ENCODE measurements at regions not wholly inside any gene's neighbourhood (a gene's known extent, or its start where the extent isn't known, plus 50 kb on each side); places are given as distances from the start of the nearest gene placed in this dataset.

DNA sequence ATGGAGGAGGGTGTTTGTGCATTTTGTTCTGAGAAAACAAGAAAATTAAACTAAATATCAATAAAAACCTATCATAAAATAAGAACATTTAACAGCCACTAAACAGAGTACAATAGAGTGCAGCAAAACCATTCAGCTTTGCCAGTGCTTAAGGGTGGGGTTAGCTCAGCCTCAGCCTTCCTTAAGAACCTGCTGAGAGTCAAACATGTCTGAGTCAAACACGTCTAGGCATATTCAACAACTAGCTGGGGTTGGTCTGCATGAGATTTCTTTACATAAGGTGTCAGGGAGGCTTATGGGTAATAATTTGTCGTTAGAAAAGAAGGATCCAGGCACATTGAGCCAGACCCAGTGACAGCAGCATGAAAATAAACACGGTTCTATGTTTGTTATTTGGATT, 298.2 kb downstream of the SP3 start:
- H3K27ac ChIP-seq (replicated peaks): no peak overlapping the region
- H3K4me3 ChIP-seq (replicated peaks; ENCODE audit: insufficient read depth, low read length): no peak overlapping the region
- TF ChIP-seq POLR2AphosphoS5 (IDR thresholded peaks at IDR 0.05; ENCODE audit: low read depth) (no peak), SPI1 (IDR thresholded peaks at IDR 0.05; ENCODE audit: borderline replicate concordance, low read depth) (no peak), GABPA (IDR thresholded peaks at IDR 0.05; ENCODE audit: low read depth) (no peak)
- TF ChIP-seq, protein P1, sequence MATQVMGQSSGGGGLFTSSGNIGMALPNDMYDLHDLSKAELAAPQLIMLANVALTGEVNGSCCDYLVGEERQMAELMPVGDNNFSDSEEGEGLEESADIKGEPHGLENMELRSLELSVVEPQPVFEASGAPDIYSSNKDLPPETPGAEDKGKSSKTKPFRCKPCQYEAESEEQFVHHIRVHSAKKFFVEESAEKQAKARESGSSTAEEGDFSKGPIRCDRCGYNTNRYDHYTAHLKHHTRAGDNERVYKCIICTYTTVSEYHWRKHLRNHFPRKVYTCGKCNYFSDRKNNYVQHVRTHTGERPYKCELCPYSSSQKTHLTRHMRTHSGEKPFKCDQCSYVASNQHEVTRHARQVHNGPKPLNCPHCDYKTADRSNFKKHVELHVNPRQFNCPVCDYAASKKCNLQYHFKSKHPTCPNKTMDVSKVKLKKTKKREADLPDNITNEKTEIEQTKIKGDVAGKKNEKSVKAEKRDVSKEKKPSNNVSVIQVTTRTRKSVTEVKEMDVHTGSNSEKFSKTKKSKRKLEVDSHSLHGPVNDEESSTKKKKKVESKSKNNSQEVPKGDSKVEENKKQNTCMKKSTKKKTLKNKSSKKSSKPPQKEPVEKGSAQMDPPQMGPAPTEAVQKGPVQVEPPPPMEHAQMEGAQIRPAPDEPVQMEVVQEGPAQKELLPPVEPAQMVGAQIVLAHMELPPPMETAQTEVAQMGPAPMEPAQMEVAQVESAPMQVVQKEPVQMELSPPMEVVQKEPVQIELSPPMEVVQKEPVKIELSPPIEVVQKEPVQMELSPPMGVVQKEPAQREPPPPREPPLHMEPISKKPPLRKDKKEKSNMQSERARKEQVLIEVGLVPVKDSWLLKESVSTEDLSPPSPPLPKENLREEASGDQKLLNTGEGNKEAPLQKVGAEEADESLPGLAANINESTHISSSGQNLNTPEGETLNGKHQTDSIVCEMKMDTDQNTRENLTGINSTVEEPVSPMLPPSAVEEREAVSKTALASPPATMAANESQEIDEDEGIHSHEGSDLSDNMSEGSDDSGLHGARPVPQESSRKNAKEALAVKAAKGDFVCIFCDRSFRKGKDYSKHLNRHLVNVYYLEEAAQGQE (IDR thresholded peaks at IDR 0.05; ENCODE audit: insufficient replicate concordance, low read depth): no peak
- TF ChIP-seq, protein P2, sequence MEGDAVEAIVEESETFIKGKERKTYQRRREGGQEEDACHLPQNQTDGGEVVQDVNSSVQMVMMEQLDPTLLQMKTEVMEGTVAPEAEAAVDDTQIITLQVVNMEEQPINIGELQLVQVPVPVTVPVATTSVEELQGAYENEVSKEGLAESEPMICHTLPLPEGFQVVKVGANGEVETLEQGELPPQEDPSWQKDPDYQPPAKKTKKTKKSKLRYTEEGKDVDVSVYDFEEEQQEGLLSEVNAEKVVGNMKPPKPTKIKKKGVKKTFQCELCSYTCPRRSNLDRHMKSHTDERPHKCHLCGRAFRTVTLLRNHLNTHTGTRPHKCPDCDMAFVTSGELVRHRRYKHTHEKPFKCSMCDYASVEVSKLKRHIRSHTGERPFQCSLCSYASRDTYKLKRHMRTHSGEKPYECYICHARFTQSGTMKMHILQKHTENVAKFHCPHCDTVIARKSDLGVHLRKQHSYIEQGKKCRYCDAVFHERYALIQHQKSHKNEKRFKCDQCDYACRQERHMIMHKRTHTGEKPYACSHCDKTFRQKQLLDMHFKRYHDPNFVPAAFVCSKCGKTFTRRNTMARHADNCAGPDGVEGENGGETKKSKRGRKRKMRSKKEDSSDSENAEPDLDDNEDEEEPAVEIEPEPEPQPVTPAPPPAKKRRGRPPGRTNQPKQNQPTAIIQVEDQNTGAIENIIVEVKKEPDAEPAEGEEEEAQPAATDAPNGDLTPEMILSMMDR (IDR thresholded peaks at IDR 0.05; ENCODE audit: insufficient read depth, low read length): no peak
- peaks cover 6% of the 10 kb centered on the region for H3K27me3 ChIP-seq (ENCODE audit: insufficient read depth, poor library complexity, severe bottlenecking)
- DNase-seq (ENCODE audit: low read depth in 1 of 2, low spot score in 1 of 2): no peak

DNA sequence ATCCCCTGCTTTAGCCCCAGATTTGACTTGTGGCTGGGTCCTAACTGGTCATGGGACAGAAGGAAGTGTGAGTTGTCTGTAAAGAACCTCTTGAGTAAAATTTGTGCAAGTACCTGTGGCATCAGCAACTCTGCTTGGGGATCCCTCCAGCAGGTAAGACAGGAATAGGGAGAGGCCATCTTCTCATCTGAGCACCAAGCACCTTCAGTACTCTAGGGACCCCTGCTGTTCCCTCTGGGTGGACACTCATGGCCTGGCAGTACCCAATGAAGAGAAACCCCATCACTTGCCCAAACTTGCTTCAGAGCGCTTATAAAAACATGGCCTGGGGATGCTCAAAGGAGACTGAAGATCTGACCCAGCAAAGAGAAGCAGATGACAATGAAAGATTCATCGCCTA, 297.8 kb downstream of the SP3 start:
- no peak for DNase-seq (ENCODE audit: low read depth in 1 of 2, low spot score in 1 of 2)
- H3K27me3 ChIP-seq (ENCODE audit: insufficient read depth, poor library complexity, severe bottlenecking): peaks cover 5% of the 10 kb centered on the region
- H3K27ac ChIP-seq (replicated peaks): no peak overlapping the region
- TF ChIP-seq GABPA (IDR thresholded peaks at IDR 0.05; ENCODE audit: low read depth) (no peak), SPI1 (IDR thresholded peaks at IDR 0.05; ENCODE audit: borderline replicate concordance, low read depth) (no peak), POLR2AphosphoS5 (IDR thresholded peaks at IDR 0.05; ENCODE audit: low read depth) (no peak)
- TF ChIP-seq, protein P2 (IDR thresholded peaks at IDR 0.05; ENCODE audit: insufficient read depth, low read length): no peak
- TF ChIP-seq, protein P1 (IDR thresholded peaks at IDR 0.05; ENCODE audit: insufficient replicate concordance, low read depth): no peak
- H3K4me3 ChIP-seq (replicated peaks; ENCODE audit: insufficient read depth, low read length): no peak overlapping the region

DNA sequence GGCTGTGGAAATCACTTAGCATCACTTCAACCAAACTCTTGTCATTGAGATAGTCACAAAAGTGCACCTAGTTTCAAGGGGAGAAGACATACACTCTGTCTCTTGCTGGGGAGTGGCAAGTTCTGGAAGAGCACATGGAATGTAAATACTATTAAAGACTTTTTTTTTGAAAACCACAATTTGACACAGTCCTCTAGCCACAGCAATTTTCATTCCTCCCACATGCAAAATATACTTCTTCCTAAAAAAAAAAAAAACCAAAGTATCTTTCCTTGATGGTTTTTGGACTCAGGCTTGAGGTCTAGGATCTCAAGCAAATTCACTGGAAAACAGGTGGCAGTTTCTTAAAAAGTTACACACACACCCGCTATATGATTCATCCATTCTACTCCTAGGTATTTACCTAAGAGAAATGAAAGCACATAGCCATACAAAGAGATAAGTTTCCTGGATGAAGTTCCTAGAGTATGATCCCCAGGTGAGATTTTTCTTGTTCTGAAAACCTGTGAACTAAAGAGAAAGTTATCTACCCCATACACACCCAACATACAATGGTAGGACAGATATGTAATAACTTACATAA, 295.8 kb downstream of the SP3 start:
- TF ChIP-seq SPI1 (IDR thresholded peaks at IDR 0.05; ENCODE audit: borderline replicate concordance, low read depth): no peak
- no peak for TF ChIP-seq GABPA (IDR thresholded peaks at IDR 0.05; ENCODE audit: low read depth)
- TF ChIP-seq, protein P1 (IDR thresholded peaks at IDR 0.05; ENCODE audit: insufficient replicate concordance, low read depth): no peak
- TF ChIP-seq, protein P2 (IDR thresholded peaks at IDR 0.05; ENCODE audit: insufficient read depth, low read length): no peak
- no peak for TF ChIP-seq POLR2AphosphoS5 (IDR thresholded peaks at IDR 0.05; ENCODE audit: low read depth)
- no peak overlapping the region for H3K4me3 ChIP-seq (replicated peaks; ENCODE audit: insufficient read depth, low read length)
- H3K27ac ChIP-seq (replicated peaks): no peak overlapping the region
- no peak for DNase-seq (ENCODE audit: low read depth in 1 of 2, low spot score in 1 of 2)
- peaks cover 2% of the 10 kb centered on the region for H3K27me3 ChIP-seq (ENCODE audit: insufficient read depth, poor library complexity, severe bottlenecking)
